HepG2 (cell line): ENCODE measurements at regions not wholly inside any gene's neighbourhood (a gene's known extent, or its start where the extent isn't known, plus 50 kb on each side); places are given as distances from the start of the nearest gene placed in this dataset.

Experiments
- GLI4 ChIP-seq: sonication (generic); formaldehyde crosslinking; IDR thresholded peaks from 2 replicates; pipeline ENCODE4 v1.5.1; 2020; ENCODE audit warnings: missing genetic modification reagents, mild to moderate bottlenecking, moderate library complexity, borderline replicate concordance
- ZFP36 ChIP-seq: fragments of 150-350 bp; IDR thresholded peaks from 2 replicates; pipeline ENCODE4 v1.6.1; 2018; ENCODE audit warnings: borderline replicate concordance, low read length, low read depth; ENCODE audit not compliant: partially characterized antibody
- ZNF652 ChIP-seq: IDR thresholded peaks from 2 replicates; pipeline ENCODE4 v1.6.1; 2016; ENCODE audit warnings: low read depth, borderline replicate concordance
- ZNF737 ChIP-seq: sonication (generic); formaldehyde crosslinking; IDR thresholded peaks from 2 replicates; pipeline ENCODE4 v1.5.0; 2020; ENCODE audit warnings: missing genetic modification reagents, mild to moderate bottlenecking, borderline replicate concordance
- TF ChIP-seq, protein P1 (sequence below): sonication (generic); formaldehyde crosslinking; IDR thresholded peaks from 2 replicates; pipeline ENCODE4 v1.4.0; 2020; ENCODE audit warnings: missing genetic modification reagents
- TF ChIP-seq, protein P2 (sequence below): sonication (generic); formaldehyde crosslinking; IDR thresholded peaks from 2 replicates; pipeline ENCODE4 v1.4.0; 2020; ENCODE audit warnings: missing genetic modification reagents, mild to moderate bottlenecking, borderline replicate concordance
- TF ChIP-seq, protein P3 (sequence below): sonication (generic); formaldehyde crosslinking; IDR thresholded peaks from 2 replicates; pipeline ENCODE4 v1.5.0; 2020; ENCODE audit warnings: missing genetic modification reagents, mild to moderate bottlenecking, borderline replicate concordance
- TF ChIP-seq, protein P4 (sequence below): sonication (generic); formaldehyde crosslinking; IDR thresholded peaks from 2 replicates; pipeline ENCODE4 v1.4.0; 2020; ENCODE audit warnings: mild to moderate bottlenecking, missing genetic modification reagents
- TF ChIP-seq, protein P5 (sequence below): sonication (generic); formaldehyde crosslinking; conservative IDR thresholded peaks from 2 replicates; pipeline ENCODE4 v1.8.0; 2022; ENCODE audit warnings: low read depth, missing genetic modification reagents
- TF ChIP-seq, protein P6 (sequence below): sonication (generic); formaldehyde crosslinking; IDR thresholded peaks from 2 replicates; pipeline ENCODE4 v1.4.0; 2020; ENCODE audit warnings: missing genetic modification reagents
- TF ChIP-seq, protein P7 (sequence below): sonication (generic); formaldehyde crosslinking; IDR thresholded peaks from 2 replicates; pipeline ENCODE4 v1.4.0; 2020; ENCODE audit warnings: mild to moderate bottlenecking, missing genetic modification reagents

DNA sequence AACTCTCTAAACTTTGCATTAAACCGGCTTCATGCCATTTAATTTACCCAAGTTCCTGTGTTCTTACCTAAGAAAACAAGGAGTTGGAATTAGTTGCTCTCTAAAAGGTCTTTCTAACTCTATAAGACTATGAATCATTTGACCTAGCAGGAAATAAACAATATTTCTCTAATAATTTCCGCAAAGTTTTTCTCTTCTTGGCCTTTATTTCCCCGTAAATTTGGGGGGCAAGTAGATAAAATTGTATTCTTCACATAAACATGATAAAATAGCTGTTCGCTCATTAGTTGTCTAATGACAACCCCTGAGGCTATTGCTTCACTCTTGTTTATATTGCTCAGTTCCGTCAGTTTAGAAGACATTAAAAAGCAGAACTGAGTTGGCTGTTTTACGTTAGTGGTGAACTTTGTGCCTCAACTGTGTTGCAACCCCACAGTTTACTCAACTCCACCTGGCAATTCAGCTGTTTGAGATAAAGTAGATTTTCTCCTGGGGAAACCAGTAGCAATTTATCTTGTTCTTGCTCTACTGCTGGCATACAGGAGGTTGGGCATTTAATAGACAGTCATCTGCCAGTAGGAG lies 74.7 kb downstream of the BTG1 start (continued):
- TF ChIP-seq, protein P1, sequence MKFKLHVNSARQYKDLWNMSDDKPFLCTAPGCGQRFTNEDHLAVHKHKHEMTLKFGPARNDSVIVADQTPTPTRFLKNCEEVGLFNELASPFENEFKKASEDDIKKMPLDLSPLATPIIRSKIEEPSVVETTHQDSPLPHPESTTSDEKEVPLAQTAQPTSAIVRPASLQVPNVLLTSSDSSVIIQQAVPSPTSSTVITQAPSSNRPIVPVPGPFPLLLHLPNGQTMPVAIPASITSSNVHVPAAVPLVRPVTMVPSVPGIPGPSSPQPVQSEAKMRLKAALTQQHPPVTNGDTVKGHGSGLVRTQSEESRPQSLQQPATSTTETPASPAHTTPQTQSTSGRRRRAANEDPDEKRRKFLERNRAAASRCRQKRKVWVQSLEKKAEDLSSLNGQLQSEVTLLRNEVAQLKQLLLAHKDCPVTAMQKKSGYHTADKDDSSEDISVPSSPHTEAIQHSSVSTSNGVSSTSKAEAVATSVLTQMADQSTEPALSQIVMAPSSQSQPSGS (CRISPR knock-in tag): peak; percentile 85; the same call in 1 of the 2 replicates
- TF ChIP-seq, protein P2, sequence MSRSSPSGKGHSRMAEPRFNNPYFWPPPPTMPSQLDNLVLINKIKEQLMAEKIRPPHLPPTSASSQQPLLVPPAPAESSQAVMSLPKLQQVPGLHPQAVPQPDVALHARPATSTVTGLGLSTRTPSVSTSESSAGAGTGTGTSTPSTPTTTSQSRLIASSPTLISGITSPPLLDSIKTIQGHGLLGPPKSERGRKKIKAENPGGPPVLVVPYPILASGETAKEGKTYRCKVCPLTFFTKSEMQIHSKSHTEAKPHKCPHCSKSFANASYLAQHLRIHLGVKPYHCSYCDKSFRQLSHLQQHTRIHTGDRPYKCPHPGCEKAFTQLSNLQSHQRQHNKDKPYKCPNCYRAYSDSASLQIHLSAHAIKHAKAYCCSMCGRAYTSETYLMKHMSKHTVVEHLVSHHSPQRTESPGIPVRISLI (CRISPR knock-in tag): no peak
- TF ChIP-seq ZNF737 (CRISPR knock-in tag) (no peak), GLI4 (CRISPR knock-in tag) (no peak), ZFP36 (no peak), ZNF652 (peak; percentile 59; the same call in 1 of the 2 replicates)
- TF ChIP-seq, protein P3, sequence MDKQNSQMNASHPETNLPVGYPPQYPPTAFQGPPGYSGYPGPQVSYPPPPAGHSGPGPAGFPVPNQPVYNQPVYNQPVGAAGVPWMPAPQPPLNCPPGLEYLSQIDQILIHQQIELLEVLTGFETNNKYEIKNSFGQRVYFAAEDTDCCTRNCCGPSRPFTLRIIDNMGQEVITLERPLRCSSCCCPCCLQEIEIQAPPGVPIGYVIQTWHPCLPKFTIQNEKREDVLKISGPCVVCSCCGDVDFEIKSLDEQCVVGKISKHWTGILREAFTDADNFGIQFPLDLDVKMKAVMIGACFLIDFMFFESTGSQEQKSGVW (CRISPR knock-in tag): no peak
- TF ChIP-seq, protein P4, sequence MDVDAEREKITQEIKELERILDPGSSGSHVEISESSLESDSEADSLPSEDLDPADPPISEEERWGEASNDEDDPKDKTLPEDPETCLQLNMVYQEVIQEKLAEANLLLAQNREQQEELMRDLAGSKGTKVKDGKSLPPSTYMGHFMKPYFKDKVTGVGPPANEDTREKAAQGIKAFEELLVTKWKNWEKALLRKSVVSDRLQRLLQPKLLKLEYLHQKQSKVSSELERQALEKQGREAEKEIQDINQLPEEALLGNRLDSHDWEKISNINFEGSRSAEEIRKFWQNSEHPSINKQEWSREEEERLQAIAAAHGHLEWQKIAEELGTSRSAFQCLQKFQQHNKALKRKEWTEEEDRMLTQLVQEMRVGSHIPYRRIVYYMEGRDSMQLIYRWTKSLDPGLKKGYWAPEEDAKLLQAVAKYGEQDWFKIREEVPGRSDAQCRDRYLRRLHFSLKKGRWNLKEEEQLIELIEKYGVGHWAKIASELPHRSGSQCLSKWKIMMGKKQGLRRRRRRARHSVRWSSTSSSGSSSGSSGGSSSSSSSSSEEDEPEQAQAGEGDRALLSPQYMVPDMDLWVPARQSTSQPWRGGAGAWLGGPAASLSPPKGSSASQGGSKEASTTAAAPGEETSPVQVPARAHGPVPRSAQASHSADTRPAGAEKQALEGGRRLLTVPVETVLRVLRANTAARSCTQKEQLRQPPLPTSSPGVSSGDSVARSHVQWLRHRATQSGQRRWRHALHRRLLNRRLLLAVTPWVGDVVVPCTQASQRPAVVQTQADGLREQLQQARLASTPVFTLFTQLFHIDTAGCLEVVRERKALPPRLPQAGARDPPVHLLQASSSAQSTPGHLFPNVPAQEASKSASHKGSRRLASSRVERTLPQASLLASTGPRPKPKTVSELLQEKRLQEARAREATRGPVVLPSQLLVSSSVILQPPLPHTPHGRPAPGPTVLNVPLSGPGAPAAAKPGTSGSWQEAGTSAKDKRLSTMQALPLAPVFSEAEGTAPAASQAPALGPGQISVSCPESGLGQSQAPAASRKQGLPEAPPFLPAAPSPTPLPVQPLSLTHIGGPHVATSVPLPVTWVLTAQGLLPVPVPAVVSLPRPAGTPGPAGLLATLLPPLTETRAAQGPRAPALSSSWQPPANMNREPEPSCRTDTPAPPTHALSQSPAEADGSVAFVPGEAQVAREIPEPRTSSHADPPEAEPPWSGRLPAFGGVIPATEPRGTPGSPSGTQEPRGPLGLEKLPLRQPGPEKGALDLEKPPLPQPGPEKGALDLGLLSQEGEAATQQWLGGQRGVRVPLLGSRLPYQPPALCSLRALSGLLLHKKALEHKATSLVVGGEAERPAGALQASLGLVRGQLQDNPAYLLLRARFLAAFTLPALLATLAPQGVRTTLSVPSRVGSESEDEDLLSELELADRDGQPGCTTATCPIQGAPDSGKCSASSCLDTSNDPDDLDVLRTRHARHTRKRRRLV (CRISPR knock-in tag): no peak
- TF ChIP-seq, protein P5, sequence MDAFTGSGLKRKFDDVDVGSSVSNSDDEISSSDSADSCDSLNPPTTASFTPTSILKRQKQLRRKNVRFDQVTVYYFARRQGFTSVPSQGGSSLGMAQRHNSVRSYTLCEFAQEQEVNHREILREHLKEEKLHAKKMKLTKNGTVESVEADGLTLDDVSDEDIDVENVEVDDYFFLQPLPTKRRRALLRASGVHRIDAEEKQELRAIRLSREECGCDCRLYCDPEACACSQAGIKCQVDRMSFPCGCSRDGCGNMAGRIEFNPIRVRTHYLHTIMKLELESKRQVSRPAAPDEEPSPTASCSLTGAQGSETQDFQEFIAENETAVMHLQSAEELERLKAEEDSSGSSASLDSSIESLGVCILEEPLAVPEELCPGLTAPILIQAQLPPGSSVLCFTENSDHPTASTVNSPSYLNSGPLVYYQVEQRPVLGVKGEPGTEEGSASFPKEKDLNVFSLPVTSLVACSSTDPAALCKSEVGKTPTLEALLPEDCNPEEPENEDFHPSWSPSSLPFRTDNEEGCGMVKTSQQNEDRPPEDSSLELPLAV (CRISPR knock-in tag): no peak
- TF ChIP-seq, protein P6, sequence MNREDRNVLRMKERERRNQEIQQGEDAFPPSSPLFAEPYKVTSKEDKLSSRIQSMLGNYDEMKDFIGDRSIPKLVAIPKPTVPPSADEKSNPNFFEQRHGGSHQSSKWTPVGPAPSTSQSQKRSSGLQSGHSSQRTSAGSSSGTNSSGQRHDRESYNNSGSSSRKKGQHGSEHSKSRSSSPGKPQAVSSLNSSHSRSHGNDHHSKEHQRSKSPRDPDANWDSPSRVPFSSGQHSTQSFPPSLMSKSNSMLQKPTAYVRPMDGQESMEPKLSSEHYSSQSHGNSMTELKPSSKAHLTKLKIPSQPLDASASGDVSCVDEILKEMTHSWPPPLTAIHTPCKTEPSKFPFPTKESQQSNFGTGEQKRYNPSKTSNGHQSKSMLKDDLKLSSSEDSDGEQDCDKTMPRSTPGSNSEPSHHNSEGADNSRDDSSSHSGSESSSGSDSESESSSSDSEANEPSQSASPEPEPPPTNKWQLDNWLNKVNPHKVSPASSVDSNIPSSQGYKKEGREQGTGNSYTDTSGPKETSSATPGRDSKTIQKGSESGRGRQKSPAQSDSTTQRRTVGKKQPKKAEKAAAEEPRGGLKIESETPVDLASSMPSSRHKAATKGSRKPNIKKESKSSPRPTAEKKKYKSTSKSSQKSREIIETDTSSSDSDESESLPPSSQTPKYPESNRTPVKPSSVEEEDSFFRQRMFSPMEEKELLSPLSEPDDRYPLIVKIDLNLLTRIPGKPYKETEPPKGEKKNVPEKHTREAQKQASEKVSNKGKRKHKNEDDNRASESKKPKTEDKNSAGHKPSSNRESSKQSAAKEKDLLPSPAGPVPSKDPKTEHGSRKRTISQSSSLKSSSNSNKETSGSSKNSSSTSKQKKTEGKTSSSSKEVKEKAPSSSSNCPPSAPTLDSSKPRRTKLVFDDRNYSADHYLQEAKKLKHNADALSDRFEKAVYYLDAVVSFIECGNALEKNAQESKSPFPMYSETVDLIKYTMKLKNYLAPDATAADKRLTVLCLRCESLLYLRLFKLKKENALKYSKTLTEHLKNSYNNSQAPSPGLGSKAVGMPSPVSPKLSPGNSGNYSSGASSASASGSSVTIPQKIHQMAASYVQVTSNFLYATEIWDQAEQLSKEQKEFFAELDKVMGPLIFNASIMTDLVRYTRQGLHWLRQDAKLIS: no peak
- TF ChIP-seq, protein P7, sequence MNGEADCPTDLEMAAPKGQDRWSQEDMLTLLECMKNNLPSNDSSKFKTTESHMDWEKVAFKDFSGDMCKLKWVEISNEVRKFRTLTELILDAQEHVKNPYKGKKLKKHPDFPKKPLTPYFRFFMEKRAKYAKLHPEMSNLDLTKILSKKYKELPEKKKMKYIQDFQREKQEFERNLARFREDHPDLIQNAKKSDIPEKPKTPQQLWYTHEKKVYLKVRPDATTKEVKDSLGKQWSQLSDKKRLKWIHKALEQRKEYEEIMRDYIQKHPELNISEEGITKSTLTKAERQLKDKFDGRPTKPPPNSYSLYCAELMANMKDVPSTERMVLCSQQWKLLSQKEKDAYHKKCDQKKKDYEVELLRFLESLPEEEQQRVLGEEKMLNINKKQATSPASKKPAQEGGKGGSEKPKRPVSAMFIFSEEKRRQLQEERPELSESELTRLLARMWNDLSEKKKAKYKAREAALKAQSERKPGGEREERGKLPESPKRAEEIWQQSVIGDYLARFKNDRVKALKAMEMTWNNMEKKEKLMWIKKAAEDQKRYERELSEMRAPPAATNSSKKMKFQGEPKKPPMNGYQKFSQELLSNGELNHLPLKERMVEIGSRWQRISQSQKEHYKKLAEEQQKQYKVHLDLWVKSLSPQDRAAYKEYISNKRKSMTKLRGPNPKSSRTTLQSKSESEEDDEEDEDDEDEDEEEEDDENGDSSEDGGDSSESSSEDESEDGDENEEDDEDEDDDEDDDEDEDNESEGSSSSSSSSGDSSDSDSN (CRISPR knock-in tag): no peak
